Tibial nerve (tissue), 3 donors: ENCODE measurements at regions not wholly inside any gene's neighbourhood (a gene's known extent, or its start where the extent isn't known, plus 50 kb on each side); places are given as distances from the start of the nearest gene placed in this dataset.

ENCODE experiments used
- CTCF ChIP-seq, 5 experiments: fragments of 200-600 bp in 3 of 5; fragments of 450-650 bp in 2 of 5; sonication (generic) in 3 of 5; IDR thresholded peaks; one replicate each; pipeline ENCODE4 v1.5.1; 2016 to 2019; ENCODE audit warnings: antibody characterized with exemption in 5 of 5, mild to moderate bottlenecking in 3 of 5, moderate library complexity in 2 of 5
- POLR2A ChIP-seq, 2 donors: fragments of 450-650 bp; IDR thresholded peaks; one replicate each; pipeline ENCODE4 v1.6.1; 2017; ENCODE audit warnings: antibody characterized with exemption in 2 of 2, mild to moderate bottlenecking in 2 of 2, moderate library complexity in 2 of 2

DNA sequence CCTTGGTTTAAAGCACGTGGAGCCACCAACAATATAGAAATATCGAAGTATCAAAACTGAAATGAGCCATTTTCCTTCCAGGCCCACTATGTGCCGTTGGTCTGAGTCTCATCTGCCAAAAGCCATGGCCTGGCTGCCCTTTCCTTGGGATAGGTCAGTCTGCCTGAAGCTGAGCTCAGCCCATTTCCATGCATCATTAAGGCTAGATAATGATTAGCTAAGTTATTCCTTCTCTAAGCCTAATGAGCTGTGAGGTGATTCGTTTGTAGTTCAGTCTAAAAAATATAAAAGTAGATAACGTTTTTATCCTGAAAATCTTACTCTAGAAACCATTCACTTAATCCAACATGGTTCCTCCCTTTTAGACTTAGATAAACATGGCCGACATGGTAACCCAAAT is 936.2 kb upstream of the LCORL start:
- TF ChIP-seq POLR2A (IDR thresholded peaks at IDR 0.05) (no peak), CTCF (IDR thresholded peaks at IDR 0.05) (no peak)
